ENCODE measurements at regions not wholly inside any gene's neighbourhood (a gene's known extent, or its start where the extent isn't known, plus 50 kb on each side); places are given as distances from the start of the nearest gene placed in this dataset.

GRCh38 chr2:15765686-15766302, 174.1 kb downstream of the DDX1 start (continued):
- TF ChIP-seq CHD7 (IDR thresholded peaks at IDR 0.05; ENCODE audit: insufficient replicate concordance, low read length) (no peak), TAF1 (IDR thresholded peaks at IDR 0.05; ENCODE audit: low read depth, low read length) (no peak), EZH2 (IDR thresholded peaks at IDR 0.05; ENCODE audit: low read depth, low read length, severe bottlenecking) (no peak)
